Uterus (tissue), 2 donors: ENCODE measurements at regions not wholly inside any gene's neighbourhood (a gene's known extent, or its start where the extent isn't known, plus 50 kb on each side); places are given as distances from the start of the nearest gene placed in this dataset.
"Not testable (repeated sequence)": the region's sequence is repeated elsewhere in the genome, so short reads cannot be mapped to it uniquely, and the experiment has no call there.

Experiments used
- POLR2A ChIP-seq, 2 donors: fragments of 450-650 bp; IDR thresholded peaks; one replicate each; pipeline ENCODE4 v1.6.1; 2016; ENCODE audit warnings: antibody characterized with exemption in 2 of 2, mild to moderate bottlenecking in 1 of 2, moderate library complexity in 1 of 2
- TF ChIP-seq, protein P1 (sequence below), 4 experiments: fragments of 200-600 bp in 2 of 4; fragments of 450-650 bp in 2 of 4; sonication (generic) in 2 of 4; IDR thresholded peaks; one replicate each; pipeline ENCODE4 v1.5.1; 2016 to 2019; ENCODE audit warnings: antibody characterized with exemption in 4 of 4, mild to moderate bottlenecking in 2 of 4, moderate library complexity in 1 of 4

DNA sequence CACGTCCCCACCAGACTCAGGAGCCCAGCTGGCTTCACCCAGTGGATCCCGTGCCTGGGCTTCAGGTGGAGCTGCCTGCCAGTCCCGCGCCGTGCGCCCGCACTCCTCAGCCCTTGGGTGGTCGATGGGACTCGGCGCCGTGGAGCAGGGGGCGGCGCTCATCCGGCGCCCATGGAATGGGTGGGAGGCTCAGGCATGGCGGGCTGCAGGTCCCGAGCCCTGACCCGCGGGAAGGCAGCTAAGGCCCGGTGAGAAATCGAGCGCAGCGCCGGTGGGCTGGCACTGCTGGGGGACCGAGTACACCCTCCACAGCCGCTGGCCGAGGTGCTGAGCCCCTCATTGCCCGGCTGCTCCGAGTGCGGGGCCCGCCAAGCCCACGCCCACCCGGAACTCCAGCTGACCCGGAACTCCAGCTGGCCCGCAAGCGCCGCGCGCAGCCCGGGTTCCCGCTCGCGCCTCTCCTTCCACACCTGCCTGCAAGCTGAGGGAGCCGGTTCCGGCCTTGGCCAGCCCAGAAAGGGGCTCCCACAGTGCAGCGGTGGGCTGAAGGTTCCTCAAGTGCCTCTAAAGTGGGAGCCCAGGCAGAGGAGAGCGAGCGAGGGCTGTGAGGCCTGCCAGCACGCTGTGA is 1184.6 kb downstream of the PLA2G4A start:
- TF ChIP-seq, protein P1, sequence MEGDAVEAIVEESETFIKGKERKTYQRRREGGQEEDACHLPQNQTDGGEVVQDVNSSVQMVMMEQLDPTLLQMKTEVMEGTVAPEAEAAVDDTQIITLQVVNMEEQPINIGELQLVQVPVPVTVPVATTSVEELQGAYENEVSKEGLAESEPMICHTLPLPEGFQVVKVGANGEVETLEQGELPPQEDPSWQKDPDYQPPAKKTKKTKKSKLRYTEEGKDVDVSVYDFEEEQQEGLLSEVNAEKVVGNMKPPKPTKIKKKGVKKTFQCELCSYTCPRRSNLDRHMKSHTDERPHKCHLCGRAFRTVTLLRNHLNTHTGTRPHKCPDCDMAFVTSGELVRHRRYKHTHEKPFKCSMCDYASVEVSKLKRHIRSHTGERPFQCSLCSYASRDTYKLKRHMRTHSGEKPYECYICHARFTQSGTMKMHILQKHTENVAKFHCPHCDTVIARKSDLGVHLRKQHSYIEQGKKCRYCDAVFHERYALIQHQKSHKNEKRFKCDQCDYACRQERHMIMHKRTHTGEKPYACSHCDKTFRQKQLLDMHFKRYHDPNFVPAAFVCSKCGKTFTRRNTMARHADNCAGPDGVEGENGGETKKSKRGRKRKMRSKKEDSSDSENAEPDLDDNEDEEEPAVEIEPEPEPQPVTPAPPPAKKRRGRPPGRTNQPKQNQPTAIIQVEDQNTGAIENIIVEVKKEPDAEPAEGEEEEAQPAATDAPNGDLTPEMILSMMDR (IDR thresholded peaks at IDR 0.05) = not testable (repeated sequence)
- TF ChIP-seq POLR2A (IDR thresholded peaks at IDR 0.05) = not testable (repeated sequence)
